Neural cell (in vitro differentiated cells): ENCODE measurements at regions not wholly inside any gene's neighbourhood (a gene's known extent, or its start where the extent isn't known, plus 50 kb on each side); places are given as distances from the start of the nearest gene placed in this dataset.

Source experiments
- H2AFZ ChIP-seq: fragments of 200-600, 300-800 bp; sonication (generic), shearing (Covaris generic); 2 replicates; pipeline ENCODE4 v1.6.0; 2014; ENCODE audit warnings: low read depth, mild to moderate bottlenecking, antibody characterized with exemption, low read length, moderate library complexity
- H3F3A ChIP-seq: fragments of 200-600 bp; shearing (Covaris generic); 2 replicates; pipeline ENCODE4 v1.6.1; 2016; ENCODE audit warnings: mild to moderate bottlenecking, moderate library complexity, mixed read lengths, antibody characterized with exemption, low read length; ENCODE audit not compliant: insufficient read depth, poor library complexity, severe bottlenecking
- H3K27ac ChIP-seq: fragments of 200-600, 300-800 bp; sonication (generic), shearing (Covaris generic); 2 replicates; pipeline ENCODE4 v1.5.1; 2014; ENCODE audit warnings: mild to moderate bottlenecking, low read length, moderate library complexity
- H3K27me3 ChIP-seq: fragments of 300-800, 200-600 bp; sonication (generic), shearing (Covaris generic); 2 replicates; pipeline ENCODE4 v1.6.0; 2014; ENCODE audit warnings: mild to moderate bottlenecking, low read depth, low read length, moderate library complexity; ENCODE audit not compliant: insufficient read depth
- H3K36me3 ChIP-seq: fragments of 300-800, 200-600 bp; sonication (generic), shearing (Covaris generic); 2 replicates; pipeline ENCODE4 v1.5.1; 2014; ENCODE audit warnings: mild to moderate bottlenecking, antibody characterized with exemption, low read length, moderate library complexity; ENCODE audit not compliant: insufficient read depth
- H3K4me2 ChIP-seq: fragments of 300-800, 200-600 bp; sonication (generic), shearing (Covaris generic); 2 replicates; pipeline ENCODE4 v1.6.0; 2014; ENCODE audit warnings: mild to moderate bottlenecking, low read length
- H3K4me3 ChIP-seq: fragments of 300-800, 200-600 bp; sonication (generic), shearing (Covaris generic); 2 replicates; pipeline ENCODE4 v1.5.1; 2014; ENCODE audit warnings: mild to moderate bottlenecking, low read length, moderate library complexity
- H3K79me2 ChIP-seq: fragments of 200-600 bp; shearing (Covaris generic); replicated peaks from 2 replicates; pipeline ENCODE4 v1.6.0; 2014; ENCODE audit warnings: mild to moderate bottlenecking, low read length, moderate library complexity; ENCODE audit not compliant: insufficient read depth
- H3K9ac ChIP-seq: fragments of 300-800, 200-600 bp; sonication (generic), shearing (Covaris generic); 2 replicates; pipeline ENCODE4 v1.6.1; 2016; ENCODE audit warnings: mild to moderate bottlenecking, low read length, mixed read lengths
- H3K9me2 ChIP-seq: fragments of 200-600 bp; shearing (Covaris generic); 2 replicates; pipeline ENCODE4 v1.6.1; 2016; ENCODE audit warnings: mild to moderate bottlenecking, low read length, mixed read lengths; ENCODE audit not compliant: insufficient read depth
- H3K9me3 ChIP-seq: fragments of 200-600, 300-800 bp; sonication (generic), shearing (Covaris generic); 2 replicates; pipeline ENCODE4 v1.6.1; 2016; ENCODE audit warnings: mild to moderate bottlenecking, mixed run types, low read length, moderate library complexity, mixed read lengths
- H4K20me1 ChIP-seq: fragments of 200-600 bp; shearing (Covaris generic); 2 replicates; pipeline ENCODE4 v1.6.1; 2016; ENCODE audit warnings: mild to moderate bottlenecking, mixed run types; ENCODE audit not compliant: insufficient read depth
- CTCF ChIP-seq: fragments of 450-650 bp; IDR thresholded peaks from 2 replicates; pipeline ENCODE4 v1.5.1; 2014; ENCODE audit warnings: antibody characterized with exemption, mild to moderate bottlenecking, moderate library complexity; ENCODE audit not compliant: poor library complexity, severe bottlenecking
- EP300 ChIP-seq: fragments of 450-650 bp; conservative IDR thresholded peaks from 2 replicates; pipeline ENCODE4 v1.6.1; 2014; ENCODE audit warnings: antibody characterized with exemption, mild to moderate bottlenecking, moderate library complexity; ENCODE audit not compliant: poor library complexity, severe bottlenecking
- EZH2 ChIP-seq: fragments of 200-600, 300-800 bp; shearing (Covaris generic), sonication (generic); IDR thresholded peaks from 2 replicates; pipeline ENCODE4 v1.6.1; 2014; ENCODE audit warnings: antibody characterized with exemption, low read length, borderline replicate concordance, mild to moderate bottlenecking; ENCODE audit not compliant: insufficient read depth, poor library complexity, severe bottlenecking
- MXI1 ChIP-seq: fragments of 450-650 bp; conservative IDR thresholded peaks from 2 replicates; pipeline ENCODE4 v1.6.1; 2014; ENCODE audit warnings: antibody characterized with exemption, mild to moderate bottlenecking; ENCODE audit not compliant: poor library complexity, severe bottlenecking
- POLR2AphosphoS5 ChIP-seq: IDR thresholded peaks from 2 replicates; pipeline ENCODE4 v1.6.1; 2012
- RAD21 ChIP-seq: fragments of 450-650 bp; conservative IDR thresholded peaks from 2 replicates; pipeline ENCODE4 v1.6.1; 2014; ENCODE audit warnings: antibody characterized with exemption, mild to moderate bottlenecking, moderate library complexity
- REST ChIP-seq: IDR thresholded peaks from 2 replicates; pipeline ENCODE4 v1.6.1; 2012; ENCODE audit warnings: borderline replicate concordance
- SMC3 ChIP-seq: fragments of 450-650 bp; conservative IDR thresholded peaks from 2 replicates; pipeline ENCODE4 v1.6.1; 2014; ENCODE audit warnings: antibody characterized with exemption, mild to moderate bottlenecking, moderate library complexity; ENCODE audit not compliant: poor library complexity
- TAF1 ChIP-seq: IDR thresholded peaks from 2 replicates; pipeline ENCODE4 v1.6.1; 2012; ENCODE audit warnings: low read depth

DNA sequence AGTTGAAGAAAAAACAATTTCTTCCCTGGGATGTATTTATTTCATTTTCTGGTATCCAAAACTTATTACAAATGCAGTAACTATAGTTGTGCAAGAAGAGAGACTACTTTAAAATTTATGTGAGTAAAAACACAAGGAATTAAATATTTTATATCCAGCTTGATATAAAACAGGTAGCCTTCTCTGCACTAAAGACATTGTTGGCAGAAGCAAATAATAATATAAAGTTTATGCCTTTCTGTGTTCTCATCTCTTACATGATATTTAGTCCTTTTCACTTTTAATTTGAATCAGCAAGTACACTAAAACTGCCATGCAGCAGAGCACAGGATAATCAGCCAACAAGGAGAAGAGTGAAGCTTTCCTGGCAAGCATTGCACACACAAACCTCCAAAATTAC is 352.7 kb downstream of the ARL6IP6 start:
- no peaks in the 10 kb centered on the region for H3K79me2 ChIP-seq
- H4K20me1 ChIP-seq = no peaks in the 10 kb centered on the region
- H3K27ac ChIP-seq = no peak overlapping the region
- H2AFZ ChIP-seq = no peak overlapping the region
- no peak overlapping the region for H3K9ac ChIP-seq
- H3K9me3 ChIP-seq = no peaks in the 10 kb centered on the region
- no peak overlapping the region for H3K4me3 ChIP-seq
- no peak overlapping the region for H3K4me2 ChIP-seq
- TF ChIP-seq SMC3 (no peak), MXI1 (no peak), EP300 (no peak), EZH2 (no peak), RAD21 (no peak), REST (no peak), POLR2AphosphoS5 (no peak), CTCF (no peak), TAF1 (no peak)
- no peaks in the 10 kb centered on the region for H3K9me2 ChIP-seq
- H3F3A ChIP-seq = no peaks in the 10 kb centered on the region
- no peaks in the 10 kb centered on the region for H3K27me3 ChIP-seq
- H3K36me3 ChIP-seq = no peaks in the 10 kb centered on the region

- Histone ChIP-seq H3K4me2 (no peak overlapping the region), H3F3A (no peaks in the 10 kb centered on the region), H3K27me3 (no peaks in the 10 kb centered on the region), H3K79me2 (no peaks in the 10 kb centered on the region), H2AFZ (no peak overlapping the region), H4K20me1 (no peaks in the 10 kb centered on the region), H3K9ac (no peak overlapping the region), H3K9me2 (no peaks in the 10 kb centered on the region), H3K36me3 (no peaks in the 10 kb centered on the region), H3K9me3 (no peaks in the 10 kb centered on the region), H3K27ac (no peak overlapping the region), H3K4me3 (no peak overlapping the region)
- no peak for TF ChIP-seq CTCF
- no peak for TF ChIP-seq MXI1
- TF ChIP-seq EP300 = no peak
- TF ChIP-seq RAD21 = no peak
- no peak for TF ChIP-seq SMC3
Measured at GRCh38 chr2:153068915-153069314, 350.5 kb downstream of the ARL6IP6 start.
